ENCODE measurements at regions not wholly inside any gene's neighbourhood (a gene's known extent, or its start where the extent isn't known, plus 50 kb on each side); places are given as distances from the start of the nearest gene placed in this dataset.

DNA sequence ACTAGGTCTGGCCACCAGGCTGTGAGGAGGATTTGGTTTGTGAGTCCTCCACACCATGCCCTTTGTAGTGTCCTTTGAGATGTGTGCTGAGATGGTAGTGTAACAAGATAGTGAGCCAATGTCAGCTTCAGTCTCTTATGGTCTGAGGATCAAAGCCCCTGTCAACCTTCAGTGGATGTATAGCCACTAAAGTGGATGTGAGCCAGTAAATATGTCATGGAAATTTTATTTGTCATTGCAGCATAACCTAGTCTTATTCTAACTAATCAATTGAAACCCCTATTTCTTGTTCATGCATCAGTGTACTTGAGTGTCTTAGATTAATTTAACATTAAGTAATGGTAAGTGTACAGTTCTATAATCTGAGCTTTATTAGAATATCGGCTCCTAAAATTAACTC is 51.0 kb upstream of the WAC start:
- TF ChIP-seq, protein P1, sequence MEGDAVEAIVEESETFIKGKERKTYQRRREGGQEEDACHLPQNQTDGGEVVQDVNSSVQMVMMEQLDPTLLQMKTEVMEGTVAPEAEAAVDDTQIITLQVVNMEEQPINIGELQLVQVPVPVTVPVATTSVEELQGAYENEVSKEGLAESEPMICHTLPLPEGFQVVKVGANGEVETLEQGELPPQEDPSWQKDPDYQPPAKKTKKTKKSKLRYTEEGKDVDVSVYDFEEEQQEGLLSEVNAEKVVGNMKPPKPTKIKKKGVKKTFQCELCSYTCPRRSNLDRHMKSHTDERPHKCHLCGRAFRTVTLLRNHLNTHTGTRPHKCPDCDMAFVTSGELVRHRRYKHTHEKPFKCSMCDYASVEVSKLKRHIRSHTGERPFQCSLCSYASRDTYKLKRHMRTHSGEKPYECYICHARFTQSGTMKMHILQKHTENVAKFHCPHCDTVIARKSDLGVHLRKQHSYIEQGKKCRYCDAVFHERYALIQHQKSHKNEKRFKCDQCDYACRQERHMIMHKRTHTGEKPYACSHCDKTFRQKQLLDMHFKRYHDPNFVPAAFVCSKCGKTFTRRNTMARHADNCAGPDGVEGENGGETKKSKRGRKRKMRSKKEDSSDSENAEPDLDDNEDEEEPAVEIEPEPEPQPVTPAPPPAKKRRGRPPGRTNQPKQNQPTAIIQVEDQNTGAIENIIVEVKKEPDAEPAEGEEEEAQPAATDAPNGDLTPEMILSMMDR (IDR thresholded peaks at IDR 0.05; ENCODE audit: low read length, missing control alignments), result no peak
- no peak overlapping the region for H3K4me3 ChIP-seq (replicated peaks; ENCODE audit: low read depth, low read length)
- no peak for DNase-seq (ENCODE audit: low read depth)

All from fibroblast of pulmonary artery (primary cell).